ENCODE measurements at regions not wholly inside any gene's neighbourhood (a gene's known extent, or its start where the extent isn't known, plus 50 kb on each side); places are given as distances from the start of the nearest gene placed in this dataset.

GRCh38 chr21:31448496-31448895 is 104.4 kb upstream of the TIAM1 start:
- TF ChIP-seq, protein P1, sequence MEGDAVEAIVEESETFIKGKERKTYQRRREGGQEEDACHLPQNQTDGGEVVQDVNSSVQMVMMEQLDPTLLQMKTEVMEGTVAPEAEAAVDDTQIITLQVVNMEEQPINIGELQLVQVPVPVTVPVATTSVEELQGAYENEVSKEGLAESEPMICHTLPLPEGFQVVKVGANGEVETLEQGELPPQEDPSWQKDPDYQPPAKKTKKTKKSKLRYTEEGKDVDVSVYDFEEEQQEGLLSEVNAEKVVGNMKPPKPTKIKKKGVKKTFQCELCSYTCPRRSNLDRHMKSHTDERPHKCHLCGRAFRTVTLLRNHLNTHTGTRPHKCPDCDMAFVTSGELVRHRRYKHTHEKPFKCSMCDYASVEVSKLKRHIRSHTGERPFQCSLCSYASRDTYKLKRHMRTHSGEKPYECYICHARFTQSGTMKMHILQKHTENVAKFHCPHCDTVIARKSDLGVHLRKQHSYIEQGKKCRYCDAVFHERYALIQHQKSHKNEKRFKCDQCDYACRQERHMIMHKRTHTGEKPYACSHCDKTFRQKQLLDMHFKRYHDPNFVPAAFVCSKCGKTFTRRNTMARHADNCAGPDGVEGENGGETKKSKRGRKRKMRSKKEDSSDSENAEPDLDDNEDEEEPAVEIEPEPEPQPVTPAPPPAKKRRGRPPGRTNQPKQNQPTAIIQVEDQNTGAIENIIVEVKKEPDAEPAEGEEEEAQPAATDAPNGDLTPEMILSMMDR (IDR thresholded peaks at IDR 0.05; ENCODE audit: poor library complexity, severe bottlenecking), result no peak
- no peak for TF ChIP-seq RAD21 (conservative IDR thresholded peaks at IDR 0.05)
- no peak for TF ChIP-seq POLR2AphosphoS5 (IDR thresholded peaks at IDR 0.05)

Measured in neural cell (in vitro differentiated cells).